Right atrium auricular region (tissue), 2 donors: ENCODE measurements at regions not wholly inside any gene's neighbourhood (a gene's known extent, or its start where the extent isn't known, plus 50 kb on each side); places are given as distances from the start of the nearest gene placed in this dataset.

ENCODE experiments used
- DNase-seq: peaks from one replicate; pipeline ENCODE4 v3.0.0-alpha.2; 2019; ENCODE audit warnings: low spot score
- H3K27ac ChIP-seq, 2 donors: fragments of 200-600 bp; sonication (generic); 1 replicate in 1 of 2; 2 replicates in 1 of 2; pipeline ENCODE4 v1.5.1; 2016 to 2019
- H3K27me3 ChIP-seq, 2 donors: fragments of 200-600 bp; sonication (generic); one replicate each; pipeline versions ENCODE4 v1.5.1 to v1.6.0; 2017 to 2019
- H3K36me3 ChIP-seq: fragments of 200-600 bp; sonication (generic); one replicate; pipeline ENCODE4 v1.5.1; 2016
- H3K4me1 ChIP-seq, 2 donors: fragments of 200-600 bp; sonication (generic); one replicate each; pipeline versions ENCODE4 v1.5.1 to v1.6.0; 2017 to 2019
- H3K4me3 ChIP-seq, 2 donors: fragments of 200-600 bp; sonication (generic); 1 replicate in 1 of 2; 2 replicates in 1 of 2; pipeline ENCODE4 v1.5.1; 2017 to 2019; ENCODE audit warnings: mild to moderate bottlenecking in 1 of 2, moderate library complexity in 1 of 2
- H3K9me3 ChIP-seq, 2 donors: fragments of 200-600 bp; sonication (generic); one replicate each; pipeline ENCODE4 v1.5.1; 2019
- TF ChIP-seq, protein P1 (sequence below), 2 donors: fragments of 200-600 bp; sonication (generic); IDR thresholded peaks; one replicate each; pipeline ENCODE4 v1.5.1; 2019; ENCODE audit warnings: antibody characterized with exemption in 2 of 2

DNA sequence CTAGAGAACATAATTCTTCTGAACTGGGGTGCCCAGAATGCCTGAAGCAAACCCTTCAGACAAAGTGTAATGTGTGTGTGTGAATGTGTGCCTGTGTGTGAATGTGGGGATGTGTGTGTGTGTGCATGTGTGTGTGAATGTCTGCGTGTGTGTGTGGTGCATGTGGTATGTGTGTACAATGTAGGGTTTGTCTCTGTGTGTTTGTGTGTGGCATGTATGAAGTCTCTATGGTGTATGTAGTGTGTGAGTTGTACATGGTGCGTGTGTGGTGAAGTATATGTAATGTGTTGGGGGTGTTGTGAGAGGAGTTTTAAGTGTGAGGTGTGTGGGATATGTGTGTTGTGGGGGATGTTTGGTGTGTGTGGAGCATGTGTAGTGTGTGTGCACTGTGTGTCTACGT lies 129.3 kb upstream of the SOX11 start:
- no peak overlapping the region for H3K27ac ChIP-seq
- no peaks in the 10 kb centered on the region for H3K36me3 ChIP-seq
- H3K27me3 ChIP-seq: no peaks in the 10 kb centered on the region
- no peaks in the 10 kb centered on the region for H3K4me1 ChIP-seq
- H3K4me3 ChIP-seq: no peak overlapping the region
- TF ChIP-seq, protein P1, sequence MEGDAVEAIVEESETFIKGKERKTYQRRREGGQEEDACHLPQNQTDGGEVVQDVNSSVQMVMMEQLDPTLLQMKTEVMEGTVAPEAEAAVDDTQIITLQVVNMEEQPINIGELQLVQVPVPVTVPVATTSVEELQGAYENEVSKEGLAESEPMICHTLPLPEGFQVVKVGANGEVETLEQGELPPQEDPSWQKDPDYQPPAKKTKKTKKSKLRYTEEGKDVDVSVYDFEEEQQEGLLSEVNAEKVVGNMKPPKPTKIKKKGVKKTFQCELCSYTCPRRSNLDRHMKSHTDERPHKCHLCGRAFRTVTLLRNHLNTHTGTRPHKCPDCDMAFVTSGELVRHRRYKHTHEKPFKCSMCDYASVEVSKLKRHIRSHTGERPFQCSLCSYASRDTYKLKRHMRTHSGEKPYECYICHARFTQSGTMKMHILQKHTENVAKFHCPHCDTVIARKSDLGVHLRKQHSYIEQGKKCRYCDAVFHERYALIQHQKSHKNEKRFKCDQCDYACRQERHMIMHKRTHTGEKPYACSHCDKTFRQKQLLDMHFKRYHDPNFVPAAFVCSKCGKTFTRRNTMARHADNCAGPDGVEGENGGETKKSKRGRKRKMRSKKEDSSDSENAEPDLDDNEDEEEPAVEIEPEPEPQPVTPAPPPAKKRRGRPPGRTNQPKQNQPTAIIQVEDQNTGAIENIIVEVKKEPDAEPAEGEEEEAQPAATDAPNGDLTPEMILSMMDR (IDR thresholded peaks at IDR 0.05): no peak
- no peaks in the 10 kb centered on the region for H3K9me3 ChIP-seq
- no peak for DNase-seq

DNA sequence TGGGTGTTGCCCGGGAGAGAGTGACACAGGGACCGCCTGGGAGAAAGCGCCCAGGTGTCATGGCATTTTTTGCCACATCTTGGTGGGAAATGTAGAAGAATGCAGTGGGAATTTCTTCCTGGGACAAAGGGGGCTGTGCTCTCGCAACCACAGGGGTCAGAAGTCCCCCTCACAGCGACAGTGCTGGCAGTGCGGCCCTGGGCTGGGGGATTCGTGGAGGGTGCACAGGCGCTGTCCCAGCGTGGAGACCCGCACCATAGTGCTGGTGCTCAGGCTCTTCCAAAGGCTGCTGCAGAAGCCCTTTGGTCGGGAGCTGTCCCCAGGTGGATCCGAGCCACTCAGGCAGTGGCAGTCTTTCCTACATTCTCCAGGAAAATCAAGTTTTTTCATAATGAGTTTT lies 128.8 kb upstream of the SOX11 start:
- Histone ChIP-seq H3K36me3 (no peaks in the 10 kb centered on the region), H3K4me1 (no peaks in the 10 kb centered on the region), H3K27me3 (no peaks in the 10 kb centered on the region), H3K27ac (no peak overlapping the region), H3K9me3 (no peaks in the 10 kb centered on the region), H3K4me3 (no peak overlapping the region)
- TF ChIP-seq, protein P1 (IDR thresholded peaks at IDR 0.05): no peak
- no peak for DNase-seq

DNA sequence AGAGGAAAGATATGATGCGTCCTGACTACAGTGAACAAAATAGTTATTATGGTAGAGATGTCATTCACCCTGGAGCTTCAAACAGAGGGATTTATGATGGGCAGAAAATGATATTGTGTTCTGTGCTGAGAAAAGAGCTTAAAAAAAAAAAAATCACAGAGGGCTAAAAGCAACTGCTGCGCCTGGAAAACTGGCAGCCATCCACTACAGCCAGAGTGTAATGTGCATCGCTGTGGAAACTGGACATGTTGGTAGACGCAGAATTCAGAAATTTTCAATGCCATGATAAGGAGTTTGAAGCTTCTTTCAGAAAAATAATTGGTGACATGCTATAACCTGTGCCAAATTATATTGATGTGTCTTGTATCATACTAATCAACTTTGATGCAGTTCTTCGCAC lies 122.9 kb upstream of the SOX11 start:
- H3K4me3 ChIP-seq: no peak overlapping the region
- H3K27me3 ChIP-seq: no peaks in the 10 kb centered on the region
- no peaks in the 10 kb centered on the region for H3K36me3 ChIP-seq
- H3K9me3 ChIP-seq: no peaks in the 10 kb centered on the region
- no peak for DNase-seq
- no peaks in the 10 kb centered on the region for H3K4me1 ChIP-seq
- TF ChIP-seq, protein P1 (IDR thresholded peaks at IDR 0.05): no peak
- H3K27ac ChIP-seq: no peak overlapping the region

DNA sequence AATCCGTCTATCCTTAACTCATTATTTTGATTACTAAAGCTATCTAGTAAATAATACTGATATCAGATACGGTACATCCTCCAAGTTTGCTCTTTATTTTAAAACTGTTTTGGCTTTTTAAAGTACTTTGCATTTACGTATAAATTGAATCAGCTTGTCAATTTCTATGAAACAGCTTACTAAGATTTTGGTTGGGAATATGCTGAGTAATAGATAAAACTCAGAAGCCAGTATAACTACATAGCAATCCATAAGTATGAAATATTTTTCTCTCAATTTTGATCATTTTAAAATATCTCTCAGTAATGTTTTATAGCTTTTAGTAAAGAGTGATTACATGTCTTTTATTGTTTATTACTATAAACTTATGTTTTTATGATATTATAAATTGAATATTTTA lies 116.2 kb upstream of the SOX11 start:
- H3K27ac ChIP-seq: no peak overlapping the region
- H3K4me1 ChIP-seq: no peaks in the 10 kb centered on the region
- H3K4me3 ChIP-seq: no peak overlapping the region
- TF ChIP-seq, protein P1 (IDR thresholded peaks at IDR 0.05): no peak
- H3K27me3 ChIP-seq: no peaks in the 10 kb centered on the region
- peaks cover 0 to 10% of the 10 kb centered on the region in 2 donors for H3K9me3 ChIP-seq
- DNase-seq: no peak
- H3K36me3 ChIP-seq: no peaks in the 10 kb centered on the region

DNA sequence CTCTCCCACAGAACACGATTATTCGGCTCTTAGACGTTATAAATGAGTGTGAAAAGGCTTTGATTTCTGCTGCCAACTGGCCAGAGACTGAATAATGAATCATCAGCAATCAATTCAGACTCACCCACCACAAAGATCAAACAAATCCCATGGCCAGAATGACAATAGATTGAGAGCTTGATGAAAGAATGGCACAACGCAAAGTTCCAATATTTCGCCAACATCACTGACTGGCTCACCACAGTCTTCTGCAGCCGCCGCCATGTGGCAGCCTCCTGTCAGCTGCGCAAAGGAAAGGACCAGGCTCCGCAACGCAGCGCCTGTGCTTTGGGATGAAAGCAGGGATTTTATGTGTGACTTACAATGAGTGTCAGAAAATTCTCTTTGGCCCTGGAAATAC lies 104.4 kb upstream of the SOX11 start:
- H3K36me3 ChIP-seq: no peaks in the 10 kb centered on the region

DNA sequence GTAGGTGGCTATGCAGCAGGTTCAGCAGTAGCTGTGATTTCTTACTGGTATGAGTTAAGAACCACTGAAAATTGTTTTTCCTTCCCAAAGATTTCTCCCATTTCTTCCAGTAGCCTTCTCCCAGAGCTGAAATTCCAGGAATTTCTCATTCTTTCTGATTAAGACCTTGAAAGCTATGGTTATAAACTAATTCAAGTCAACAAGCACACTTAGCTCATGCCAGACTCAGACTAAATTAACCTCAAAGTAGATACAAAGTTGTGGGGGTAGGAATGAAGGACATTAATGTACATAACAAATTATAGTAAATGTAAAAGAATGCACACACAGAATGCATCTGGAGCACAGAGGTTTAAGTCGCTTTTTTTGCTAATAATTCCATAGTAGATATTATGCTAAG lies 103.6 kb upstream of the SOX11 start:
- no peak for DNase-seq
- no peaks in the 10 kb centered on the region for H3K27me3 ChIP-seq
- TF ChIP-seq, protein P1 (IDR thresholded peaks at IDR 0.05): no peak
- H3K27ac ChIP-seq: no peak overlapping the region
- H3K9me3 ChIP-seq: no peaks in the 10 kb centered on the region
- H3K4me3 ChIP-seq: no peak overlapping the region
- no peaks in the 10 kb centered on the region for H3K36me3 ChIP-seq
- no peaks in the 10 kb centered on the region for H3K4me1 ChIP-seq

More for the DNA sequence above, 104.4 kb upstream of the SOX11 start:
- Histone ChIP-seq H3K4me1 (no peaks in the 10 kb centered on the region), H3K4me3 (no peak overlapping the region), H3K27ac (no peak overlapping the region), H3K27me3 (no peaks in the 10 kb centered on the region), H3K9me3 (no peaks in the 10 kb centered on the region)
- TF ChIP-seq, protein P1 (IDR thresholded peaks at IDR 0.05): no peak
- no peak for DNase-seq
